HG02759 (cell line): ENCODE measurements at regions not wholly inside any gene's neighbourhood (a gene's known extent, or its start where the extent isn't known, plus 50 kb on each side); places are given as distances from the start of the nearest gene placed in this dataset.
"Not testable (repeated sequence)": the region's sequence is repeated elsewhere in the genome, so short reads cannot be mapped to it uniquely, and the experiment has no call there.

Experiments used
- ATAC-seq: cut with Tn5 transposase; IDR thresholded peaks from one replicate; pipeline ENCODE4 v1.9.1; 2021; ENCODE audit warnings: mild to moderate bottlenecking, moderate library complexity; ENCODE audit not compliant: unreplicated experiment

DNA sequence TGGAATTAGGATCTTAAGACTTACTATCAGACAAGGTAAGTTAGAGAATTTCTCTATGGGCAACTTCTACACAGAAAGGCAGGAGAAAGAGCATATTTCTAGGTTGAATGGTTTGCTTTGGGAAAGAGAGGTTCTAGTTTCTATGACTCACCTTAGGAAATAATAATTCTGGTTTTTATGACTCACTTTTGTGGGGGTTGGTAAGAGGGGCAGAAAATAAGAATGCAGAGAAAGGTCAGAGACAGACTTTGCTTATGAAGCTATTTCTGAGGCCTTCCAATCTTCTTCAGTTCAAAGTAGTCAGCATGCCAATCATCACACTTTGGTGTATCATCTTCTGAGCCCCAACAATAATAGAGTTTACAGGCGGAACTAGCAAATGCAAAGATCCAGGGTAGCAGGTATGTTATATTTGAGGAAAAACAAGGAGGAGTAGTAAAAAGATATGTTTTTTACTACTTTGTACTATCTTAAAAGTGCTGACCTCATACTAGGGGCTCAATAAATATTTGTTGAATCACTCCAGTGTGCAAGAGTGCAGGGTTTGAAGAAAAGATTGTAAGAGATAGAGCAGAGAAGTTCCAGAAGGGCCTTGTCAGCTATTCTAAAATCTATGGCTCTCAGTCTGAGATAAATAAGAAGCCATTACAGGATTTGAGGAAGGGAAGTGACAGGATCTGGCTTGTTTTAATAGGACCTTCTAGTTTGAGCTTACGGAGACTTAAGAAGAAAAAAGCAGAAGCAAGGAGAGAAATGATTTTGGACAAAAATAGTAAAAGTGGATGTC, 56.7 kb upstream of the LRFN5 start:
- no peak for ATAC-seq

DNA sequence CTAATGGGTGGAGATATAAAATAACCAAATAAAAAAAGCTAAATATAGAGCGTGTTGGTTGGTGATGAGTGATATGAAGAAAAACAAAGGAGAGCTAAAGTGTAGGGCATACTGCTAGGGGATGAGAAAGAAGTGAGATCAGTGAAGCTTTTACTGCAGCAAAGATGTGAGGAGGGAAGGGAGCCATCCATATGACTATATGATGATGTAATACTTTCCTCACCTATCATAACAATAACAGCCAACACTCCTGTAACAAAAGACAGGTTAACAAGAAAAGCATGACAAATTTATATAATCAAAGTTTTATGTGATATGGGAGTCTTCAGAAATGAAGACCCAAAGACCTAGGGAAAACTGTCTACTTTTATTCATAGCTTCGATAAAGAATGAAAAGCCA, 57.4 kb upstream of the LRFN5 start:
- no peak for ATAC-seq

DNA sequence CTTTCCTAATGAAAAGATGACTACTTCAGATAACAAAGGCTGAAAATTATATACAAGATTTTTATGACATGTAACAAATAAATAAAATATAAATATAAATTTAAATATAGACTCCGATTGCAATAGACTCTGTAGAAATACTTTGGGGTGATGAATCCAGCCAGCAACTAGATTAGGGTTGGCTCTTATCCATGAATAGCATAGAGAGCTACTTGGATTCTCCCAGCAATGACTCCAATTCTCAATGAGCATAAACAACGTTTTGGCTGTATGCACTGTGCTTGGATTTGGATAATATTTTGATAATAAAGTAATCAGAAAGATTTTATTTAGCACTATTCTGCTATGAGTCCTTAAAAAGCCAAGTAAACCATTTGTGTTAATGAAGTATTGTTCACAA, 58.0 kb upstream of the LRFN5 start:
- no peak for ATAC-seq

DNA sequence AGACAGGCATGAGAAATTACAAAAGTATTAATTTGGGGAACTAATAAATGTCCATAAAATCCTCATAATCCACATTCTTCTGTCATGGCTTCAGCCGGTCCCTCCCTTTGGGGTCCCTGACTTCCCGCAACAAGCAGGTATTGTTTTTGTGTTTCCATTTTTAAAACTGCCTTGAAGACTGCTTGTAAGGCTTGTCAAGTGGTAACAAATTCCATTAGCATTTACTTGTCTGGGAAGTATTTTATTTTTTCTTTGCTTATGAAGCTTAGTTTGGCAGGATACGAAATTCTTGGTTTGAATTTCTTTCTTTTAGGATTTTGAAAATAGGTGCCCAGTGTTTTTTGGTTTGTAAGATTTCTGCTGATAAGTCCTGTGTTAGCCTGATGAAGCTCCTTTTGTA, 65.3 kb upstream of the LRFN5 start:
- no peak for ATAC-seq

DNA sequence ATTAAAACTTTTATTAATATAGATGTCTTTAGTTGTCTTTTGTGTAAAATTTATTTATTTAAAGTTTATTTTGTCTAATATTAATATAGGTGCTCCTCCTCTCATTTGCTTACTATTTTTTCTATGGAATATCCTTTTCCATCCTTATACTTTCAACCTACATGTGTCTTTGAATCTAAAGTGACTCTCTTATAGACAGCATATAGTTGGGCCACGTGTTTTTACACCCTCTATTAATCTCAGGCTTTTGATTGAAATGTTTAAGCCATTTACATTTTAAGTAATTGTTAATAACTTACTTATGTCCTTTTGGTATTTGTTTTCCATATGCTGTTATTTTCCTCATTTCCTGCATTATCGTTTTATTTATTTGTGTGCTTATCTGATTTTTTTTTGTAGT, 74.4 kb upstream of the LRFN5 start:
- ATAC-seq, result no peak

DNA sequence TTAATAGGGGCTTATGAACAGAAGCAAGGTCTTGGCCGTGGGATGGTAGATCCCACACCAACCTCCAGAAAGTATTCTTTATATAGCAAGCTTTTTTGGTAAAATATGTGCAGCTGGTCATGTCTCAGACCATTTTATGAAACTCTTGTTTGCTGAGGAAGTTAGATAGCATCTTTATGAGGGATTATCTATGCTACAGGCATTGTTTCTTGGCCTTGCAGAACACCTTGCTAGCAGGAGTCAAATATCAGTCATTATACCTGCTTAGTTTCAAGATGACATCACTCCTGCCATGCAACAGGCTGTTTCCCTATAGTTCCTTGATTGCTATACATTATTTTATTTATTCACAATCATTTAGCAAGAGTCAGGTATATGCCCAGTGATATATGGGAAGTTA, 84.8 kb upstream of the LRFN5 start:
- ATAC-seq, result no peak

DNA sequence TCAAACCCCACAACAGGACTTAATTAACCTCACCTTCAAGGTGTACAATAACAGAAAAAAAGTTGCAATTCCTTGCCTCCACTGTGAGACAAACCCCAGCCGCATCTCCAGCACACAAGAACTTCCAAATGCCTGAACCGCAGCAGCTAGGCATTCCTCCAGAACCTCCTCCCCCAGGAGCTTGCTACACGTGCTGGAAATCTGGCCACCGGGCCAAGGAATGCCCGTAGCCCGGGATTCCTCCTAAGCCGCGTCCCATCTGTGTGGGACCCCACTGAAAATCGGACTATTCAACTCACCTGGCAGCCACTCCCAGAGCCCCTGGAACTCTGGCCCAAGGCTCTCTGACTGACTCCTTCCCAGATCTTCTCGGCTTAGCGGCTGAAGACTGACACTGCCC, 88.6 kb upstream of the LRFN5 start:
- ATAC-seq, result not testable (repeated sequence)

DNA sequence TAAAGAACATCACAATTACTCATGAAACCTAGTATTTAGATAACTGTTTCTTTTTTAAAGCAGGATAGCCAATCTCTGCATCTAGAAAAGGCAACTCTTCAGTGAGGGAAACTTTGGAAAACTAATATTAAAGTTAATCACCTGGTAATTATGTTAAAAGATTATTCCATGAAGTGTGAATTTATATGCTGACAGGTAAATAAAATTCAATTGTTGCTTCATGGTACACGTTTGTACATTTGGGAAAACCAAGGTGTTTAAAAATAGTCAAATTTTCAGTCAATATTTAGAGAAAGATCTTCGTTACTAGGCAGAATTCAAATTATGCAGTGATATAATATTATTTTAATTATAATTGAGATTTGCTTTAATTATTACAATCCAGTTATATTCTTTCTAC, 100.1 kb upstream of the LRFN5 start:
- no peak for ATAC-seq

DNA sequence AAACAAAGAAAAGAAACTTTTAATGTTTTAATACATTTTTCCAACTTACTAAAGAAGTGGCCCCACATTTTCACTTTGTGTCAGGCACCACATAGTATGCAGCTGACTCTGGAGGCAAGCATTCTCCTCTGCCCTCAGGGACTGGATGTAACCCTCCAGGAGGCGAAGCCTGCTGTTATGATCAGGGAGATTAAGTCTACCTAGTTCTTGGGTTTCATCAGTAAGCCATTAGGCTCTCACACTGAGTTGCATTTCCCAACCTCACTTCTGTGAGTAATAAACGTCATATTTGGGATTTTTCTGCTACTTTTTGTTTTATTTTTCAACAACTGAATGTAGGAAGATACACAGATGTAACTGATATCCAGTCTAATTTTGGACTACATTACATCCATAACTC, 101.2 kb upstream of the LRFN5 start:
- no peak for ATAC-seq

DNA sequence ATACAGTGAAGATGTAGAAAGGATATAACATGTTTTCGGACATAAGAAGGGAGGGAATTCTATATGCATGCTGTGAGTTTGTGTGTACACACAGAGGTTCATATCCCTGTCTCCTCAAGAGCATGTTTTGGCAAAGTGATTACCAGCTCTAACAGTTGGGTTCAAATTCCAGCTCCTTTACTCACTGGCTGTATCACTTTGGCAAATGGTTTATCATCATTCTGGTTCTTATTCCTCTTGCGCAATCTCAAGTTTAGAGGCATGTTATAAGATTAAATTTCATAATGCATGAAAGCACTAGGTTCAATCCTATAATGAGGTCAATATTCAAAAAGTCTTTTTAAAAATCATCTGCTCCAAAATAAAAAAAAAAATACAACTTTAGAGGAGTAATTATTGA, 107.7 kb upstream of the LRFN5 start:
- ATAC-seq, result no peak

DNA sequence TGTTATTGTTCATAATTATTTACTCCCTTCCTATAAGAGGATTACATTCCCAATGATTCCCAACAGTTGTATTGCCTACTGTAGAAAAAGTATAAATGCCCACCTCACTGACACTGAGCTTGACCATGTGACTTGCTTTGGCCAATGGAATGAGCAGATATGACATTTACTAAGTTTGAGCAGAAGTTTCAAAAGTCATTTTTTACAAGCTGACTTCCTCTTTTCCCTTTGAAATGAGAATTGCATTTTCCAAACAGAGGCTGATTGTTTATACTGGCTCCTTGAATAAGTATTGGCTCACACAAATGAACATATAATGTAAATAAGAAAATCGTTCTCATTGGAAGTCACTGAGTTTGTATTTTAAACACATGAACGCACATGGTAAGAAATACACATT, 116.4 kb upstream of the LRFN5 start:
- no peak for ATAC-seq

DNA sequence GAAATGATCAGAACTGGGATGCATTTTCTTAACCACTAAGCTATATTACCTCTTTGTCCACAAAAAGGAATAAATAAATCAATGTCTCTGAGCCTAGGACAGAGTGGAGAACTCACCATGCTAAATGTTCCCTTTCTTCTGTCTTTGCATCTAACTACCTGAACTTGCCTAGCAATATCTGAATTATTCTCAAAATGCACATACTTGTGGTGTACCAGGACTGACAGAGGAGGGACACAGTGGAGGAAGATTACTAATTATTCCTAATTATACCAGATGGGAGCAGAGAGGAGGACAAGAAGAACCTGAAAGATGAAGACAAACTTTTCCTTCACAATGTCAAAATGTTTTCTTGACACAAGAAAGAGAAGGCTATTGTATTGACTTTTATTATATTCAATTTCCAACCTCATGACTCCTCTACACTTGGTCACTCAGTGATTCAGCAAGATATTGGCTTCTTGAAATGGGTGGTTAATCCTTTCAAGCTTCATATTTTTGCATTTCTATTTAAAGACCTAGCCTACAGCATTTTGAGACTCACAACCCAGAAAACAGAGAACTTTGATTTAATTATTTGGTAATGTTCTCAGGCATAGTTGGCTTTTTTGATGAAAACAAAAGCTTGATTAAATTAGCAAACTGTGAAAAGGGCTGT, 117.2 kb upstream of the LRFN5 start:
- no peak for ATAC-seq

DNA sequence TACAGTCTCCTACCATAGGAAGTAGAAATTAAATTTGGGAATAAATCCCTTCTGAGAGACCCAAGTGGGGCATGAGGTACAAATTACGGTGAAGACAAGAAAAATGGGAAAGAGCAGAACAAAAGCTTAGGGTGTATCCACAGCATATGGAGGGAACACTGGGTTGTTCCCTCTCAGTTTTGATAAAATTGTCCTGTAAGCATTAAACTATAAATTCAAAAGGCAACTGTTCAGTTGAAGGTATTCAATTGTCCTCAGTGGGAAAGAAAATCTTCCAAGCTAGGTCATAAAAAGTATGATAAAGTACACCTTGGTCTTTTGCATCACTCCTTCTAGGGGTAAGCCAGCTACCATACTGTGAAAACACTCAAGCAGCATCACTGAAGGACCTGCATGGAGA, 118.3 kb upstream of the LRFN5 start:
- no peak for ATAC-seq

DNA sequence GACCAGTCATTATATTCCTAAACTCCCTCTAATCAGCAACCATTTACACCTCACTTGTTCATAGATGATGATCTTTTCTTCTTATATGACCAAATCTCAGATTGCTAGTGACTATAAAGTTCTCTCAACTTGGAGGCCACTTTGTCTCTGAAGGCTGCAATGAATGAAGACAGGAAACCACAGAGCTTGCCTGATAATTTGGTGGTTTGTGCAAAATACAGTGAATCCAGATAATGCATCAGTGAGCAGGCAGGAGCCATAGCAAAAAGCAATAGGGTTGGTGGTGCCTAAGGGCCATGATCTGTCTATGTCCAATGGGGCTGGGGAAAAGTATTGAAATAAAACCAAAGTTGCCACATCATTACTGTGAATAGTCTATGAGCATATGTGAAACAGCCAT, 123.8 kb upstream of the LRFN5 start:
- ATAC-seq, result no peak

DNA sequence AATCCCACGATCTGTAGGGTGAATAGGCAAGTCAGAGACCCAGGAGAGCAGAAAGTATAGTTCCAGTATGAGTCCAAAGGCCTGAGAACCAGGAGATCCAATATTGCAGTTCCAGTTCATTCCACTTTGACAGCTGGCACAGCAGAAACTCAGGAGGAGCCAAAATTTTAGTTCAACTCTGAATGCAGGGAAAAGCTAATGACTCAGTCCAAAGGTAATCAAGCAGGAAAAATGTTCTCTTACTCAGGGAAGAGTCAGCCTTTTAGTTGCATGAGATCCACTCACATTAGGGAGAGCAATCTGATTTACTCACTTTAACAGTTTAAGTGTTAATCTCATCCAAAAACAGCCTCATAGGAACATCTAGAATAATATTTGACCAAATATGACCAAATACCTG, 130.2 kb upstream of the LRFN5 start:
- no peak for ATAC-seq

DNA sequence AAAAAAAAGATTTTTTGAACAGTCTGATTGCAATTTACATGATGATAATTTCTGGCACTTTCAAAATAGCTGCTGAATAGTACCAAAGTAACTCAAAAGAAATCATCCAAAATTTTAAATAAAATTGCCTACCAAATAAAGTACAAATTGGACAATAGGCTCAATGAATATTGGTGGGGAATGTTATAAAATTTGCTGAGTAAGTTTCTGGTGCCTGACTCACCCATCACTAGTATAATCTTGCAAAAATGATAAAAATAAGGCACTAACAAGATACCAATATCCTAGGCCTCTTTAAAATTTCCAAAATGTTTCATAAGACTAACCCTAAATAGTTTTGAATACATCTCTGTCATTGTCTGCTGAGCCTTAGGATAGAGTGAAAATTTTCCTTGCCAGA, 145.3 kb upstream of the LRFN5 start:
- ATAC-seq, result no peak

DNA sequence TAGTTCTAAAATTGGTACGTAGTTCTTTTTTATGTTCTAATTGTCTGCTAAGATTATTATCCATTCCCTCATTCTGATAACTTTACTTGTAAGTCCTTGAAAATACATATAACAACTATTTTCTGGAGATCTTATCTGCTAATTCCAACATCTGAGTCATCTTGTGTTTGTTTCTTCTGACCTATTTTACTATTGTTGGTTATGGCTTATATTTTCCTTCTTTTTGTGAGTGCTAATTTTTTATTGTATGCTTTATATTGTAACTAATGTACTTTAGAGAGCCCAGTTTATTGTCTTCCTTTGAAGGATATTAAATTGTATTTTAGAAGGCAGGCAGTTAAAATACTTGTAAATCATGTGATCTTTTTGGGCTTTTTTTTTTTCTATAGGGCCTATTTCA, 149.3 kb upstream of the LRFN5 start:
- ATAC-seq, result no peak

DNA sequence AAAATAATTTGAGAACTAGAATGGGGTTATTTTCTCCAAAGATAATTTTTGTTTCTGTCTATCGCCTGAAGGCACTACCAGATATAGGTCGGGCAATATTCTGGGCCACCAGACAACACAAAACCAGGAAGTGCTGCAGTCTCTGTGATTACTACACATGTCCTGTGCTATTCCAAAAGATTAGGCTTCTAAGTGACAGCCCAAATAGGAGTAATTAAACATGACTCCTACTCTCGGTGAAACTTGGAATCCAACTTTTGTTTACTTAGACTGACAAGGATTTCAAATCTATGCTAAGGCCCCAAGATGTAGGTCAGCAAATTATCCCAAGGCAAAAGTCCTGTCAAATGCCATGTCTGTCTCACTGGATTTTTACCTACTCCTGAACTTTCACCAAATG, 157.6 kb upstream of the LRFN5 start:
- no peak for ATAC-seq

DNA sequence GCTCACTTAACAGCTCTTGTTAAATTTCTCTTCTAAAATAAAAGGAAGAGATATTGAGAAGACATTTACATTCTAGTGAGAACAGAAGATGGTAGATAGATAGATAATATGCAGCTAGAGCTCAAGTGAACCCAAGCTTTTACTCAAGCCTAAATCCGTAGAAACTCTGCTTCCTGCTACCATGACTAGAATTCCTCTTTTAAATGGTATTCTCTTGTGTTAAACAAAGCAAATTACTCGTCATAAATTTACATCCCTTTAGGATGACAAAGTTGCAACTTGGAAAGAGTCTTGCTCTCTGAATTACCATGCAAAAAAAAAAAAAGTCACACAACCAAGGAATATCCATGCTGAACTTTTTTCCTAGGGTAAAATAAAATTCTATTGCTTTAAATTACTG, 160.7 kb upstream of the LRFN5 start:
- ATAC-seq, result no peak

DNA sequence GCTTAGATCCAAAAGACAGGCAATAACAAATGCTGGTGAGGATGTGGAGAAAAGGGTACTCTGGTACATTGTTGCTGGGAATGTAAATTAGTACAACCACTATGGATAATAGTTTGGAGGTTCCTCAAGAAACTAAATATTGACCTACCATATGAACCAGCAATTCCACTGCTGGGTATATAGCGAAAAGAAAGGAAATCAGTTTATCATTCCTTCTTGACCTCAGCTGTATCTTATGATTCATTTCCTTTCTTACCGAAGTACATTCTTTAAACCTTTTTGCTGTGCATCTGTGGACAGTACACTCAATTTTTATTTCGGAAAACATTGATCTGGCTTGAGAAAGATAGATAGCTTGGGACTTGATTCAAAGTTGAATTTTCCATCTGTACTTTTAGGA, 183.2 kb upstream of the LRFN5 start:
- ATAC-seq, result no peak

DNA sequence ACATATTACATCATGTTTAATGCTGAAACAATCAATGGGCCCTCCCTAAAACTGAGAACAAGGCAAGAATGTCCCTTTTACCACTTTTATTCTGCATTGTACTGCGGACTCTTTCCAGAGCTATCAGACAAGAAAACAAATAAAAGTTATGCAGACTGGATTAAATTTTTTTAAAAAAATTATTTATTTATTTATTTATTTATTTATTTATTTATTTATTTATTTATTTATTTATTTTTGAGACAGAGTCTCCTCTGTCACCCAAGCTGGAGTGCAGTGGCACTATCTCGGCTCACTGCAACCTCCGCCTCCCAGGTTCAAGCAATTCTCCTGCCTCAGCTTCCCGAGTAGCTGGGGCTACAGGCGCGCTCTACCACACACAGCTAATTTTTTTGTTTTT, 185.4 kb upstream of the LRFN5 start:
- not testable (repeated sequence) for ATAC-seq

DNA sequence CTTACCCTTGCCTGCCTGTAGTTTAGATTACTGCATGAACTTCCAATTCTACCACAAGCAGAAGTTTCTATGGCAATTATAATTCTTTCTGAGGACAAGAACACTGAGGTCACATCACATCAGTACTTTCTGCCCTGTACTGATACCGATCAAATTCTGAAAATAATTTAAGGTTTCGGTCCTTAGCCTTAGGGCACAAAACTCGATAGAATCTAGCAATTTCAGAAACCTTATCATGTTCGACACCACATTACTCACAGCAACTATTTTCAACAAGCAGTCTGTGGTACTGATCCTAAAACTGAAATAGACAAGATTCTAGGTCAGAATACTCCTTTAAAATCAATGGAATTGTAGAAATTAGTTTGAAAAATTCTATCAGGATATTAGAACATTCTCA, 187.0 kb upstream of the LRFN5 start:
- ATAC-seq, result no peak

DNA sequence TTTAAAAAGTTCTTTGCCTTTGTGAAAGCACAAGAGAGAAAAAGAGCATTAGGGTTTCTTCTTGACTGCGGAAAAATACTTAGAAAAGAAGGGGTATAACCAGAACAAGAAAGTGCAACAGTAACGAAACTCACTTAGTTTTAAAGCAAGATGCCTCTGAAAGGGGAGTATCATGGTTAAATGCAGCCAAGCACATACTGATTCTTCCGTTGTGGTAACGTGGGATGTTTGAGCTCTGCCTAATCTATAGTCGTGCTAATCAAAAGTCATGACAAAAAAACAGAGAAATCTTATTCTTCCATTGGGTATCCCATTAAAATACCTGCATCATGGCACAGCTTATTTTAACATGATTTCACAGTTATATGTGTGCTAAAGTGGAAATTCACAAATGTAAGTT, 187.8 kb upstream of the LRFN5 start:
- ATAC-seq, result no peak
